Tongue (tissue), 2 donors: ENCODE measurements at regions not wholly inside any gene's neighbourhood (a gene's known extent, or its start where the extent isn't known, plus 50 kb on each side); places are given as distances from the start of the nearest gene placed in this dataset. TPM values are rescaled to one million over a fixed set of nuclear protein-coding genes. Genes with fewer than 3 reads are reported as not detected.
"Not testable (repeated sequence)": the region's sequence is repeated elsewhere in the genome, so short reads cannot be mapped to it uniquely, and the experiment has no call there.

ENCODE experiments used
- DNase-seq: peaks from one replicate; pipeline ENCODE4 v3.0.0-alpha.2; 2015
- small RNA-seq: library from RNA; depleted of rRNA; stranded (forward); fragments of <200 nt; gene quantifications from one replicate; pipeline ENCODE3, GENCODE V24; 2014; ENCODE audit warnings: low replicate concordance

GRCh38 chr1:149700677-149701567, 81.6 kb upstream of the FCGR1A start:
- not testable (repeated sequence) for DNase-seq

GRCh38 chr1:149708192-149708853, 74.2 kb upstream of the FCGR1A start:
- peak; percentile 89 for DNase-seq

- not testable (repeated sequence) for DNase-seq
Observed at GRCh38 chr1:149711651-149712050, 70.8 kb upstream of the FCGR1A start.

- peak; percentile 87 for DNase-seq
Observed at GRCh38 chr1:149712154-149712927, 70.2 kb upstream of the FCGR1A start.

- DNase-seq = not testable (repeated sequence)
Observed at GRCh38 chr1:149713513-149713912, 69.0 kb upstream of the FCGR1A start.

GRCh38 chr1:149713952-149714351, 68.5 kb upstream of the FCGR1A start:
- DNase-seq = not testable (repeated sequence)

GRCh38 chr1:149724618-149725302, 57.7 kb upstream of the FCGR1A start:
- DNase-seq = not testable (repeated sequence)

- not testable (repeated sequence) for DNase-seq
Observed at GRCh38 chr1:149726688-149727087, 55.8 kb upstream of the FCGR1A start.

GRCh38 chr1:149728598-149728997, 53.9 kb upstream of the FCGR1A start:
- not testable (repeated sequence) for DNase-seq

Small RNAs in the stretch of these regions (small RNA-seq; reads per million reads assigned to genes)
- gene RF00003 = 0.66 reads per million, percentile 80 among the genes with 10 or more reads in this experiment
- gene RNU1-68P = not detected
